ENCODE measurements at regions not wholly inside any gene's neighbourhood (a gene's known extent, or its start where the extent isn't known, plus 50 kb on each side); places are given as distances from the start of the nearest gene placed in this dataset.

DNA sequence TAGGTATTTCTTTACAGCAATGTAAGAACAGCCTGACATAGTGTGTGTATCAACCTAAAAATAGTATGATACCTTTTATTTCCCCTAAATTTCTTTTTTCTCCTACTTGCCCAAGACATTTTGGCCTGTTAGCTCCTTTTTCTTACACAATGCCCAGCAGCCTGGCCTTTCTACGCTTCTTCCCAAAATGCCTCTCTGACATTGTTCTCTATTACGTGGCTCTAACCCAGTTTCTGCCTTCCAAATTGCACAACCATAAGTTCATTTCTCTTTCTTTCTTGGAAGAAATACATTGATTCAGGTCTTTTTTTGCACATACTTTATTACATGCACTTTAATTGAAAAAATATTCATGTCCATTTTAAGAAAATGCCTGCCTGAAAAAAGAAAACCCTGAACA lies 408.2 kb downstream of the PRR16 start:
- Histone ChIP-seq H3K27me3 (no peaks in the 10 kb centered on the region), H3K4me3 (no peak overlapping the region), H3K4me1 (no peaks in the 10 kb centered on the region), H3K27ac (replicated peaks in 1 of 4) (no peak overlapping the region), H3K9me3 (no peaks in the 10 kb centered on the region), H3K36me3 (no peaks in the 10 kb centered on the region)
- TF ChIP-seq, protein P1, sequence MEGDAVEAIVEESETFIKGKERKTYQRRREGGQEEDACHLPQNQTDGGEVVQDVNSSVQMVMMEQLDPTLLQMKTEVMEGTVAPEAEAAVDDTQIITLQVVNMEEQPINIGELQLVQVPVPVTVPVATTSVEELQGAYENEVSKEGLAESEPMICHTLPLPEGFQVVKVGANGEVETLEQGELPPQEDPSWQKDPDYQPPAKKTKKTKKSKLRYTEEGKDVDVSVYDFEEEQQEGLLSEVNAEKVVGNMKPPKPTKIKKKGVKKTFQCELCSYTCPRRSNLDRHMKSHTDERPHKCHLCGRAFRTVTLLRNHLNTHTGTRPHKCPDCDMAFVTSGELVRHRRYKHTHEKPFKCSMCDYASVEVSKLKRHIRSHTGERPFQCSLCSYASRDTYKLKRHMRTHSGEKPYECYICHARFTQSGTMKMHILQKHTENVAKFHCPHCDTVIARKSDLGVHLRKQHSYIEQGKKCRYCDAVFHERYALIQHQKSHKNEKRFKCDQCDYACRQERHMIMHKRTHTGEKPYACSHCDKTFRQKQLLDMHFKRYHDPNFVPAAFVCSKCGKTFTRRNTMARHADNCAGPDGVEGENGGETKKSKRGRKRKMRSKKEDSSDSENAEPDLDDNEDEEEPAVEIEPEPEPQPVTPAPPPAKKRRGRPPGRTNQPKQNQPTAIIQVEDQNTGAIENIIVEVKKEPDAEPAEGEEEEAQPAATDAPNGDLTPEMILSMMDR (IDR thresholded peaks at IDR 0.05) = no peak
- TF ChIP-seq POLR2A (IDR thresholded peaks at IDR 0.05; ENCODE audit: low read depth) (no peak), POLR2AphosphoS5 (IDR thresholded peaks at IDR 0.05) (no peak), EP300 (IDR thresholded peaks at IDR 0.05) (no peak)
- no peak for DNase-seq (ENCODE audit: extremely low spot score)
- 70% methylated on average over 2 of the region's 2 CpGs for WGBS
- intact Hi-C loops (cut with DNase I) = no loop called here

DNA sequence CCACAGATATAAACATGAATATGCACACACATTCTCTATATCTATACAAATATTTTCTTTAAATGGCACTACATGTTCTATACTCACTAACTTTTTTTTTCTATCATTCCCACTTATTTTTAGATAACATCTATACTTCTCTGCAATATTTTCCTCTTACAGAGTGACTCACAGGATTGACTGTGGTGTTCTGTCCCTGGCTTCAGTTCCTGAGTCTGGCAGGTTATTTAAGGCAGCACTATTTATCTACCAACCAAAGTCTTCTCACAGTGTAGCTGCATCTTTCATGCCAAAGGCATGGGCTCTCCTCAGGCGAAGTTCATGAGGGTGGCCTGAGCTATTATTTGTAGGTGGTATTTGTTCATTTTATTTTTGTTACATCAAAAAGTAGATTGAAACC lies 409.0 kb downstream of the PRR16 start:
- H3K4me3 ChIP-seq = no peak overlapping the region
- no peak overlapping the region for H3K27ac ChIP-seq (replicated peaks in 1 of 4)
- H3K36me3 ChIP-seq = no peaks in the 10 kb centered on the region
- H3K9me3 ChIP-seq = no peaks in the 10 kb centered on the region
- TF ChIP-seq POLR2AphosphoS5 (IDR thresholded peaks at IDR 0.05) = no peak
- no peak for TF ChIP-seq POLR2A (IDR thresholded peaks at IDR 0.05; ENCODE audit: low read depth)
- TF ChIP-seq, protein P1 (IDR thresholded peaks at IDR 0.05) = no peak
- no peak for TF ChIP-seq EP300 (IDR thresholded peaks at IDR 0.05)
- intact Hi-C loops (cut with DNase I) = no loop called here
- no peaks in the 10 kb centered on the region for H3K27me3 ChIP-seq
- DNase-seq (ENCODE audit: extremely low spot score) = no peak
- 69% methylated on average over 1 of the region's 1 CpG for WGBS
- H3K4me1 ChIP-seq = no peaks in the 10 kb centered on the region

DNA sequence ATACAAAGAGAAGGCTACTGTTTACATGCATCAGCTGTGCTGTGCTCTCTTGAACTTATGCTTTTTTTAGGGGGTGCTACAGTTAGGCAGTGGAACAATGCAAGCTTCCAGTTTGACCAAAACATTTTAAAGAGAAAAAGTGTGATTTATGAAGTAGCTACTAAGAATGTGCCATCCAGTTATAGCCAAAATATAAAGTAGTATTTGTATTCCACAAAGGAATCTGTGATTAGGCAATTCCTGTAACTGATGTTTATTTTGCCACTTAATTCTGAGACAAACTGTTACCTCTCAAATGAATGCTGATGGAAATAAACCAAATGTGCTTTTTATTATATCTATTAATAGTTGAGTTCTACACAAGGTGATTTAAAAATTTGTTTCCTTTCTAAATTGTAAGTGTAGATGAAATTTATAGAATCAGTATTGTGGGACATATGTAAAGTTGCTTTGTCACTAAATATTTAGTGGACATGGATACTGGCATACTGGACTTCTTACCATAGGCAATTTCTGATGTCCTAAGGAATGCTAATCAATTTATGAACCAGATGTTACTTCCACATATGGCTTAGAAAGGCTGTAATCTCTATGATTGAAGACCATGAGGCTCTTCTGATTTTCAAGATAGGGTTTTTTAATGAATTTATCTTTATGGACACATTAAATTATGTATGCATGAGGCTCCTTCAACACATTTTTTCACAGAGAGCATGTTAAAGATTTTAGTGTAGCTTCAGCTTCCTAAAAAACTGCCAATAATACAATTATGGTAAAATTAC lies 410.2 kb downstream of the PRR16 start:
- intact Hi-C loops (cut with DNase I) = no loop called here
- Histone ChIP-seq H3K27ac (replicated peaks in 1 of 4) (no peak overlapping the region), H3K27me3 (no peaks in the 10 kb centered on the region), H3K9me3 (no peaks in the 10 kb centered on the region), H3K4me1 (no peaks in the 10 kb centered on the region), H3K36me3 (no peaks in the 10 kb centered on the region), H3K4me3 (no peak overlapping the region)
- TF ChIP-seq, protein P1 (IDR thresholded peaks at IDR 0.05) = no peak
- TF ChIP-seq EP300 (IDR thresholded peaks at IDR 0.05) (no peak), POLR2AphosphoS5 (IDR thresholded peaks at IDR 0.05) (no peak), POLR2A (IDR thresholded peaks at IDR 0.05; ENCODE audit: low read depth) (no peak)
- no peak for DNase-seq (ENCODE audit: extremely low spot score)

DNA sequence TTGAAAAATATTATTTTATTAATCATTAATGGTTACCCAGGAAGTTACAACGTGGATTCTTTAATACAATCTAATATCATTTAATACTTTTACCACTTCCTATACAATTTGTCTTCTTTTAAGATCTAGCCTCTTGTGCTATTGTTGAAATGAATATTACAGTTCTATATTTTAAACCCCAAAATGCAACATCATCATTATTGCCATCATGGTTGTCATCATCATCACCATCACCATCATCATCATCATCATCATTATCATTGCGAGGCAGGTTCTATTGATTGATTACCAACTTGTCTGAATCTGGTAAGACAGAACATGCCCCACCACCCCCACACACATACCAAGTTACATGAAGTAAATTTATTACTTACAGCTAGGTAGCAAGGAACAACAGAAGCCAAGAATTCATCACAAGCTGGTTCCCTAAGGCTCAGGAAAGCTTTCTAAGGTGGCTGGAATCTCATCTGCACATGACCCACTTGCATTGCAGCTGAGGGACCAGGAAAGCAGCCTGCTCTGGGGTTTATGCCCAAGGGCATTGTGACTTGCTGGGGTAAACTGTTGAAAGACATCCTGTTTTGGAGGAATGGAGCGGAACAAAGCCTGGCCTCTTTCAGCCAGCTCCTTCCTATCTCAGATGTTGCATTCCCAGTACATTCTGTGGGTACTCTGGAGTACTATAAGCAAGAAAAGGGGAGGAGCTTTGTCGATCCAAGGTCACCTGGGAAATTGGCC lies 418.1 kb downstream of the PRR16 start:
- no peaks in the 10 kb centered on the region for H3K27me3 ChIP-seq
- H3K4me1 ChIP-seq = no peaks in the 10 kb centered on the region
- H3K4me3 ChIP-seq = no peak overlapping the region
- DNase-seq (ENCODE audit: extremely low spot score) = no peak
- no peak overlapping the region for H3K27ac ChIP-seq (replicated peaks in 1 of 4)
- H3K9me3 ChIP-seq = no peaks in the 10 kb centered on the region
- no peaks in the 10 kb centered on the region for H3K36me3 ChIP-seq
- intact Hi-C loops (cut with DNase I) = no loop called here
- TF ChIP-seq POLR2AphosphoS5 (IDR thresholded peaks at IDR 0.05) (no peak), POLR2A (IDR thresholded peaks at IDR 0.05; ENCODE audit: low read depth) (no peak), EP300 (IDR thresholded peaks at IDR 0.05) (no peak)
- TF ChIP-seq, protein P1 (IDR thresholded peaks at IDR 0.05) = no peak
- WGBS = 81% methylated on average over 4 of the region's 4 CpGs
